ENCODE measurements at regions not wholly inside any gene's neighbourhood (a gene's known extent, or its start where the extent isn't known, plus 50 kb on each side); places are given as distances from the start of the nearest gene placed in this dataset.

- H3K4me1 ChIP-seq (ENCODE audit: insufficient read depth, low read length): no peaks in the 10 kb centered on the region
- DNase-seq (no peak), ATAC-seq (ENCODE audit: insufficient read depth, low read depth) (no peak)
- H3K9ac ChIP-seq (ENCODE audit: low read depth, low read length): no peak overlapping the region
- no peaks in the 10 kb centered on the region for H3K36me3 ChIP-seq (ENCODE audit: insufficient read depth, low read length)
- H3K27ac ChIP-seq (ENCODE audit: low read length): no peak overlapping the region
- no peaks in the 10 kb centered on the region for H3K9me3 ChIP-seq (ENCODE audit: insufficient read depth, low read length, severe bottlenecking)
- H3K79me2 ChIP-seq (ENCODE audit: insufficient read depth, low read length): no peaks in the 10 kb centered on the region
- H4K20me1 ChIP-seq (ENCODE audit: insufficient read depth, low read length): no peaks in the 10 kb centered on the region
- H3K27me3 ChIP-seq (ENCODE audit: insufficient read depth, low read length, poor library complexity): no peaks in the 10 kb centered on the region
- no peak overlapping the region for H3K4me2 ChIP-seq (ENCODE audit: insufficient read depth, low read length)
- H2AFZ ChIP-seq (ENCODE audit: low read depth, low read length): no peak overlapping the region
- no peak for TF ChIP-seq CTCF (IDR thresholded peaks at IDR 0.05; ENCODE audit: borderline replicate concordance, extremely low read depth, low read length, poor library complexity, severe bottlenecking)
- no peak for TF ChIP-seq EZH2 (IDR thresholded peaks at IDR 0.05; ENCODE audit: borderline replicate concordance, low read depth, low read length, severe bottlenecking)
- H3K4me3 ChIP-seq (ENCODE audit: low read depth in 1 of 2, low read length in 2 of 2): no peak overlapping the region
These were observed 416.1 kb downstream of the NPHP4 start for GRCh38 chr1:5576011-5576672.

- Histone ChIP-seq H3K9ac (ENCODE audit: low read depth, low read length) (no peak overlapping the region), H3K36me3 (ENCODE audit: insufficient read depth, low read length) (no peaks in the 10 kb centered on the region), H3K4me3 (ENCODE audit: low read depth in 1 of 2, low read length in 2 of 2) (no peak overlapping the region), H3K9me3 (ENCODE audit: insufficient read depth, low read length, severe bottlenecking) (no peaks in the 10 kb centered on the region), H3K27me3 (ENCODE audit: insufficient read depth, low read length, poor library complexity) (no peaks in the 10 kb centered on the region), H3K79me2 (ENCODE audit: insufficient read depth, low read length) (no peaks in the 10 kb centered on the region), H3K27ac (ENCODE audit: low read length) (no peak overlapping the region), H4K20me1 (ENCODE audit: insufficient read depth, low read length) (no peaks in the 10 kb centered on the region), H2AFZ (ENCODE audit: low read depth, low read length) (no peak overlapping the region), H3K4me2 (ENCODE audit: insufficient read depth, low read length) (no peak overlapping the region), H3K4me1 (ENCODE audit: insufficient read depth, low read length) (no peaks in the 10 kb centered on the region)
- ATAC-seq (ENCODE audit: insufficient read depth, low read depth) (no peak), DNase-seq (no peak)
- no peak for TF ChIP-seq CTCF (IDR thresholded peaks at IDR 0.05; ENCODE audit: borderline replicate concordance, extremely low read depth, low read length, poor library complexity, severe bottlenecking)
- no peak for TF ChIP-seq EZH2 (IDR thresholded peaks at IDR 0.05; ENCODE audit: borderline replicate concordance, low read depth, low read length, severe bottlenecking)
These were observed 416.8 kb downstream of the NPHP4 start for GRCh38 chr1:5575396-5575940.

DNA sequence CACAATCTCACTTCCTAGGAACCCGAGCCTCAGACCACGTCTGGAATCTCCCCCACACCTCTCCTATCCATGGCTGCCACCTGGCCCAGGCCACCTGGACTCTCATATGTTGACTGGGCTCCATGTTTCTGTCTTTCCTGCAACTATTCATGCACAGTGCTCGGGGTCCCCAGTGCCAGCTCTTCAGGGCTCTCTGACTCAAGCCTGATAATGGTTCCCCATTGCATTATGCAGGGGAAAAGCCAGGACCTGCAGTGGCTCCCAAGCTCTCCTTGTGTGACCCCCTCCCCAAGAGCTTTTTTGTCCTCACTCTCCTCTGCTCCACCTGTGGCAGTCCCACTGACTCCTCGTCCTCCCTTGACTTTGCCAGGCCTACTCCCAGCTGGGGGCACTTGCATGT is 417.6 kb downstream of the NPHP4 start:
- Histone ChIP-seq H3K27me3 (ENCODE audit: insufficient read depth, low read length, poor library complexity) (no peaks in the 10 kb centered on the region), H3K36me3 (ENCODE audit: insufficient read depth, low read length) (no peaks in the 10 kb centered on the region), H3K79me2 (ENCODE audit: insufficient read depth, low read length) (no peaks in the 10 kb centered on the region), H3K9ac (ENCODE audit: low read depth, low read length) (no peak overlapping the region), H3K4me3 (ENCODE audit: low read depth in 1 of 2, low read length in 2 of 2) (no peak overlapping the region), H4K20me1 (ENCODE audit: insufficient read depth, low read length) (no peaks in the 10 kb centered on the region), H3K27ac (ENCODE audit: low read length) (no peak overlapping the region), H2AFZ (ENCODE audit: low read depth, low read length) (no peak overlapping the region), H3K4me1 (ENCODE audit: insufficient read depth, low read length) (no peaks in the 10 kb centered on the region), H3K9me3 (ENCODE audit: insufficient read depth, low read length, severe bottlenecking) (peaks cover 3% of the 10 kb centered on the region), H3K4me2 (ENCODE audit: insufficient read depth, low read length) (no peak overlapping the region)
- ATAC-seq (ENCODE audit: insufficient read depth, low read depth) (no peak), DNase-seq (no peak)
- TF ChIP-seq EZH2 (IDR thresholded peaks at IDR 0.05; ENCODE audit: borderline replicate concordance, low read depth, low read length, severe bottlenecking) (no peak), CTCF (IDR thresholded peaks at IDR 0.05; ENCODE audit: borderline replicate concordance, extremely low read depth, low read length, poor library complexity, severe bottlenecking) (no peak)
